Uterus (tissue), 2 donors: ENCODE measurements at regions not wholly inside any gene's neighbourhood (a gene's known extent, or its start where the extent isn't known, plus 50 kb on each side); places are given as distances from the start of the nearest gene placed in this dataset.

Experiments
- CTCF ChIP-seq, 4 experiments: fragments of 200-600 bp in 2 of 4; fragments of 450-650 bp in 2 of 4; sonication (generic) in 2 of 4; IDR thresholded peaks; one replicate each; pipeline ENCODE4 v1.5.1; 2016 to 2019; ENCODE audit warnings: antibody characterized with exemption in 4 of 4, mild to moderate bottlenecking in 2 of 4, moderate library complexity in 1 of 4
- POLR2A ChIP-seq, 2 donors: fragments of 450-650 bp; IDR thresholded peaks; one replicate each; pipeline ENCODE4 v1.6.1; 2016; ENCODE audit warnings: antibody characterized with exemption in 2 of 2, mild to moderate bottlenecking in 1 of 2, moderate library complexity in 1 of 2

DNA sequence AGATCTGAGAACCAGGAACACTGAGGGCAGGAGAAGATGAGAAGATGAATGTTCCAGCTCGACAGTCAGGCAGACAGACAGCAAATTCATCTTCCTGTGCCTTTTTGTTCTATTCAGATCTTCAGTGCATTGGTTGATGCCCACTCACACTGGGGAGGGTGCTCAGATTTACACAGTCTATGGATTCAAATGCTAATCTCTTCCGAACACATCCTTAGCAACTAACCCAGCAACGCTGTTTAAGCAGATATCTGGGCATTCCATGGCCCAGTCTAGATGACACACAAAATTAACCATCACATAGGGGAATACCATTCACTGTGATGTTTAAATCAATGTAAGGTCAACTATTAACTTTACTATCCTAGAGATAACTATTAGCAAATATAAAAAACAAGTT is 571.9 kb downstream of the NYAP2 start:
- TF ChIP-seq CTCF (IDR thresholded peaks at IDR 0.05) (no peak), POLR2A (IDR thresholded peaks at IDR 0.05) (no peak)
